Small intestine (tissue), 7 donors: ENCODE measurements at regions not wholly inside any gene's neighbourhood (a gene's known extent, or its start where the extent isn't known, plus 50 kb on each side); places are given as distances from the start of the nearest gene placed in this dataset.

Source experiments
- DNase-seq, 2 donors: peaks; one replicate each; pipeline versions ENCODE4 v3.0.0 to v3.0.0-alpha.2; 2013
- FAIRE-seq: peaks from 2 replicates; lab custom pipeline; 2012; peaks lifted over from hg19 to GRCh38; lab: Jason Lieb, UNC
- H3K27ac ChIP-seq, 3 donors: one replicate each; pipeline ENCODE4 v1.5.1; 2013; ENCODE audit warnings: low read length in 2 of 3, mild to moderate bottlenecking in 2 of 3, control low read depth in 1 of 3, inconsistent platforms in 1 of 3, low read depth in 1 of 3, moderate library complexity in 1 of 3
- H3K27me3 ChIP-seq, 3 donors: one replicate each; pipeline ENCODE4 v1.6.1; 2013; ENCODE audit warnings: low read length in 3 of 3, inconsistent platforms in 1 of 3; ENCODE audit not compliant: control insufficient read depth in 3 of 3, insufficient read depth in 3 of 3
- H3K36me3 ChIP-seq, 3 donors: one replicate each; pipeline ENCODE4 v1.6.1; 2013; ENCODE audit warnings: low read length in 3 of 3, inconsistent platforms in 1 of 3, low read depth in 1 of 3, mild to moderate bottlenecking in 1 of 3, moderate library complexity in 1 of 3; ENCODE audit not compliant: control insufficient read depth in 3 of 3, insufficient read depth in 2 of 3
- H3K4me1 ChIP-seq, 3 donors: one replicate each; pipeline ENCODE4 v1.6.1; 2013; ENCODE audit warnings: low read length in 2 of 3, inconsistent platforms in 1 of 3, low read depth in 1 of 3, mild to moderate bottlenecking in 1 of 3, moderate library complexity in 1 of 3; ENCODE audit not compliant: control insufficient read depth in 3 of 3, insufficient read depth in 2 of 3
- H3K4me3 ChIP-seq, 3 donors: one replicate each; pipeline ENCODE4 v1.5.1; 2013; ENCODE audit warnings: low read length in 3 of 3, control low read depth in 1 of 3, inconsistent platforms in 1 of 3, low read depth in 1 of 3, mild to moderate bottlenecking in 1 of 3, moderate library complexity in 1 of 3
- H3K9me3 ChIP-seq, 2 donors: one replicate each; pipeline ENCODE4 v1.6.1; 2013; ENCODE audit warnings: low read depth in 1 of 2, low read length in 1 of 2; ENCODE audit not compliant: control insufficient read depth in 2 of 2, insufficient read depth in 1 of 2
- WGBS, 3 donors: extraction: QIAGEN DNeasy Blood & Tissue Kit; methylation state at CpG; one replicate each; pipeline ENCODE4 v1.1.7; 2013; 5-methylcytosine and 5-hydroxymethylcytosine counted together
- donor health status: healthy with polysubstance abuse.
- donor health status: control.
- donor health status: control.
- donor health status: Bipolar disorder and iron deficiency.
- donor health status: healthy.

GRCh38 chr4:14726877-14727361 is 275.4 kb upstream of the CPEB2 start:
- DNase-seq (no peak), FAIRE-seq (no peak)
- Histone ChIP-seq H3K27ac (no peak overlapping the region), H3K4me3 (no peak overlapping the region), H3K27me3 (no peaks in the 10 kb centered on the region), H3K36me3 (no peaks in the 10 kb centered on the region), H3K4me1 (no peaks in the 10 kb centered on the region), H3K9me3 (no peaks in the 10 kb centered on the region)
- 53 to 71% (median 62%) methylated on average over 4 of the region's 4 CpGs for WGBS, 3 donors

GRCh38 chr4:14729282-14730000 is 272.8 kb upstream of the CPEB2 start:
- Histone ChIP-seq H3K4me3 (no peak overlapping the region), H3K27ac (no peak overlapping the region), H3K27me3 (no peaks in the 10 kb centered on the region), H3K9me3 (no peaks in the 10 kb centered on the region), H3K4me1 (no peaks in the 10 kb centered on the region), H3K36me3 (no peaks in the 10 kb centered on the region)
- no peak for FAIRE-seq
- DNase-seq = no peak

DNA sequence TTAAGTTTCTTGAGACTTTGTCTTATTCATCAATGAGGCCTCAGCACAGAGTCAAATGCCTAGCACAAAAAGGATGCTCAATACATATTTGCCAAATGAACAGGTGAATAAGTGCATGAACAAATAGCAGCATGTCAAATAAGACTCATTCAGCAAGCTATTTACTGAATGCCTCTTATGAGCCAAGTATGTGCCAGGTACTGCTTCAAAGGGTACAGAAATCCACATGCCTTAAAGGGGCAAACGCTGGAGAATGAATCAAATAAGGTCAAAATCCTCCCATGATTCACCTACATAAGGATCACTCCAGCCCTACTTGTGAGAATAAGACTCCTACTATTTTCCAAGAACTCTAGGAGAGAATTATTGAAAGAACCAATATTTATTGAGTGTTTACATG is 260.2 kb upstream of the CPEB2 start:
- FAIRE-seq (no peak), DNase-seq (no peak)
- no peaks in the 10 kb centered on the region for H3K36me3 ChIP-seq
- WGBS, 3 donors = 59 to 85% (median 73%) methylated on average over 1 of the region's 1 CpG
- H3K4me1 ChIP-seq = no peaks in the 10 kb centered on the region
- no peaks in the 10 kb centered on the region for H3K27me3 ChIP-seq
- H3K27ac ChIP-seq = no peak overlapping the region
- H3K9me3 ChIP-seq = no peaks in the 10 kb centered on the region
- H3K4me3 ChIP-seq = no peak overlapping the region

GRCh38 chr4:14743172-14743571 is 259.1 kb upstream of the CPEB2 start:
- Histone ChIP-seq H3K9me3 (no peaks in the 10 kb centered on the region), H3K4me3 (no peak overlapping the region), H3K4me1 (no peaks in the 10 kb centered on the region), H3K27me3 (no peaks in the 10 kb centered on the region), H3K36me3 (no peaks in the 10 kb centered on the region), H3K27ac (no peak overlapping the region)
- FAIRE-seq = no peak
- DNase-seq = no peak
- 88 to 92% (median 91%) methylated on average over 5 of the region's 5 CpGs for WGBS, 3 donors

DNA sequence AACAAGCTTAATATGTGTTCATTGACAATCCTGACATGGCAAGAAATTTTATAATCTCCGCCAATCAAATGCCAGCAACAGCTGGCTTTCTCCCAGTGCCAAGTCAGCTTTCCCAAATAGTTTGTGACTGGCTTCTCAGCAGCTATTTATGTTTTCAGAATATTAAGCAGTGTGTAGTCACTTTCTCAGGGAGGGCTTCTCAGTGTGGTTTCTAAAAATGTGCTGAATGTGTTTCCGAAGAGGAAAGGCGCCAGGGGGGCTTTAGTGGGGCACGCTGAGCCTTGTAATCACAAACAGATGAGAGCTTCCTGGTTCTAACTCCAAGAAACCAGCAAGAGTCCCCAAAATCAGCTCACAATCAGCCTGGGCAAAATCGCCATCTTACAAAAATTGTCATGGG is 258.7 kb upstream of the CPEB2 start:
- Histone ChIP-seq H3K36me3 (no peaks in the 10 kb centered on the region), H3K27ac (no peak overlapping the region), H3K4me1 (no peaks in the 10 kb centered on the region), H3K27me3 (no peaks in the 10 kb centered on the region), H3K9me3 (no peaks in the 10 kb centered on the region), H3K4me3 (no peak overlapping the region)
- DNase-seq = no peak
- FAIRE-seq = no peak
- 79 to 89% (median 86%) methylated on average over 5 of the region's 5 CpGs for WGBS, 3 donors

DNA sequence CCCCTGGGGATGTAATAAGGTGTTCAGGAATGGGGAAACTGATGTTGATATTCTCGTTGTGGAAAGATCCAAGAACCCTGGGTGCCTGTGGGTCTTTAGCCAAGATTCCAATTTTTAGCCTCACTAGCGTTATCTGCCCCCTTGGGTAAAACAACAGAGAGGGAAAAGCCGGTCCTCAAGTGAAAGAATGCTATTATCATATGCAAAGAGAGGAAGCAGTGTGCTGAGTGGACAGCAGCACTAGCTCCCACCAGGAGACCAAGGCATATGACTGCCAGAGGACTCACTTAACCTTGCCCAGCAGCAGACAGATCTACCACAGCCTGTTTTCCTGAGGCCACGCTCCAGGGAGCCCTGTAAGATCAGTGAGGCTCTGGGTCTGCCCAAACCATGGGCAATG is 257.9 kb upstream of the CPEB2 start:
- FAIRE-seq = no peak
- DNase-seq = no peak

DNA sequence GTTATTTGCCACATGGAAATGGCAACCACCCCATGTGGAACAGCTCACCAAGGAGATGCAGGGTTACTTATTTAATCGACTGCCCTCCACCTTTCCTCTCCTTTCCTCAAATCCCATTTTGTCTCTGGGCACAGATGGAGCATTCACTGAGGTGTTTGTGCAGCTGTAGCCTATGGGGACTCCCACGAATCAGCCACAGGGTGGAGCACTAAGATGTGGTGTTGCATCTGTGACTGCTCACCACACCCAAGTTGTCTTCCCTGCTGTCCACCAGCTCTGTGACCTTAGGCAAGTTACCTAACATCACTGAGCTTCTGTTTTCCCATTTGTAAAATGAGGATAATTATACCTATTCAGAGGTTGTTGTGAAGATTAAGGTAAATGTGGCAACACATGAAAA is 252.4 kb upstream of the CPEB2 start:
- no peak overlapping the region for H3K4me3 ChIP-seq
- H3K36me3 ChIP-seq = no peaks in the 10 kb centered on the region
- 44 to 56% (median 46%) methylated on average over 2 of the region's 2 CpGs for WGBS, 3 donors
- H3K9me3 ChIP-seq = peaks cover 1 to 20% of the 10 kb centered on the region in 2 donors
- FAIRE-seq = no peak
- H3K27me3 ChIP-seq = no peaks in the 10 kb centered on the region
- H3K4me1 ChIP-seq = no peaks in the 10 kb centered on the region
- no peak overlapping the region for H3K27ac ChIP-seq
- DNase-seq = peak in 1 of 2 donors; percentile 3

More for the DNA sequence above, 257.9 kb upstream of the CPEB2 start:
- Histone ChIP-seq H3K4me1 (no peaks in the 10 kb centered on the region), H3K27me3 (no peaks in the 10 kb centered on the region), H3K27ac (no peak overlapping the region), H3K9me3 (no peaks in the 10 kb centered on the region), H3K4me3 (no peak overlapping the region), H3K36me3 (no peaks in the 10 kb centered on the region)
- WGBS, 3 donors = 36 to 55% (median 41%) methylated on average over 4 of the region's 4 CpGs

DNA sequence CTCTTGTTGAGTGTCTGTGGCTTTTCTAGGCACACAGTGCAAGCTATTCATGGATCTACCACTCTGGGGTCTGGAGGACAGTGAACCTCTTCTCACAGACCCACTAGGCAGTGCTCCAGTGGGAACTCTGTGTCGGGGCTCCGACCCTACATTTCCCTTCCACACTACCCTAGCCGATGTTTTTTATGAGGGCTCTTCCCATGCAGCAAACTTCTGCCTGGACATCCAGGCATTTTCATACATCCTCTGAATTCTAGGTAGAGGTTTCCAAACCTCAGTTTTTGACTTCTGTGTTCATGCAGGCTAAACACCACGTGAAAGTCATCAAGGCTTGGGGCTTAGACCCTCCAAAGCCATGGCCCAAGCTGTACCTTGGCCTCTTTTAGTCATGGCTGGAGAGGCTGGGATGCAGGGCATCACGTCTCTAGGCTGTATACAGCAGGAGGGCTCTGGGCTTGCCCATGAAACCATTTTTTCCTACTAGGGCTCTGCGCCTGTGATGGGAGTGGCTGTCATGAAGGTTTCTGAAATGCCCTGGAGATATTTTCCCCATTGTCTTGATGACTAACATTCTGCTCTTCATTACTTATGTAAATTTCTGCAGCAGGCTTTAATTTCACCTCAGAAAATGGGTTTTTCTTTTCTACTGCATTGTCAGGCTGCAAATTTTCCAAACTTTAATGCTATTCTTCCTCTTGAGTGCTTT is 249.8 kb upstream of the CPEB2 start:
- Histone ChIP-seq H3K4me1 (no peaks in the 10 kb centered on the region), H3K27me3 (no peaks in the 10 kb centered on the region), H3K9me3 (peaks cover 1 to 20% of the 10 kb centered on the region in 2 donors), H3K36me3 (no peaks in the 10 kb centered on the region), H3K27ac (no peak overlapping the region), H3K4me3 (no peak overlapping the region)
- WGBS, 3 donors = 75 to 82% (median 77%) methylated on average over 6 of the region's 6 CpGs
- DNase-seq = no peak
- no peak for FAIRE-seq
